ENCODE measurements at regions not wholly inside any gene's neighbourhood (a gene's known extent, or its start where the extent isn't known, plus 50 kb on each side); places are given as distances from the start of the nearest gene placed in this dataset.

- no peak for TF ChIP-seq CTCF (IDR thresholded peaks at IDR 0.05 in 4 of 5, conservative IDR thresholded peaks at IDR 0.05 in 1 of 5)
- TF ChIP-seq POLR2A (IDR thresholded peaks at IDR 0.05) = no peak
Measured at GRCh38 chr9:80602291-80602690, 1030.5 kb downstream of the TLE4 start.
